ENCODE measurements at regions not wholly inside any gene's neighbourhood (a gene's known extent, or its start where the extent isn't known, plus 50 kb on each side); places are given as distances from the start of the nearest gene placed in this dataset.
A peak's percentile ranks its signal among the peaks of the same experiment; 100 is the strongest.

GRCh38 chr1:235027076-235027861 lies 101.4 kb downstream of the TOMM20 start:
- DNase-seq (ENCODE audit: low read depth) = no peak

DNA sequence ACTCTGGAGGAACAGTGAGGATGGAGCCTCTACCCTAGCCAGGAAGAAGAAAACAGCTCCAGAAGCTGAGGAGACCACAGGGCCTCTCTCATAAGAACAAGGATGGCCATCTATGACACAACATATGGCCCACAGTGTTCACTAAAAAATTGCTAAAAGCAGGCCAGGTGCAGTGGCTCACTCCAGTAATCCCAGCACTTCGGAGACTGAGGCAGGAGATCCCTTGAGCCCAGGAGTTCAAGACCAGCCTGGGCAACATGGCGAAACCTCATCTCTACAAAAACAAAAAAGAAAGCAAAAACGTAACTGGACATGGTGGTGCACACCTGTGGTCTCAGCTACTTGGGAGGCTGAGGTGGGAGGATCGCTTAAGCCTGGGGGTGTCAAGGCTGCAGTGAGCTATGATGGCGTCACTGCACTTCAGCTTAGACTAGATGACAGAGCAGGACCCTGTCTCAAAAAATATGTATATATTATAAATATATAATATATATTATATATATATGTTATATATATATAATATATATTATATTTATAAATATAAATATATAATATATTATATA lies 103.1 kb downstream of the TOMM20 start:
- DNase-seq (ENCODE audit: low read depth) = no peak

- DNase-seq (ENCODE audit: low read depth) = no peak
These were observed 103.8 kb downstream of the TOMM20 start for GRCh38 chr1:235024711-235025421.

DNA sequence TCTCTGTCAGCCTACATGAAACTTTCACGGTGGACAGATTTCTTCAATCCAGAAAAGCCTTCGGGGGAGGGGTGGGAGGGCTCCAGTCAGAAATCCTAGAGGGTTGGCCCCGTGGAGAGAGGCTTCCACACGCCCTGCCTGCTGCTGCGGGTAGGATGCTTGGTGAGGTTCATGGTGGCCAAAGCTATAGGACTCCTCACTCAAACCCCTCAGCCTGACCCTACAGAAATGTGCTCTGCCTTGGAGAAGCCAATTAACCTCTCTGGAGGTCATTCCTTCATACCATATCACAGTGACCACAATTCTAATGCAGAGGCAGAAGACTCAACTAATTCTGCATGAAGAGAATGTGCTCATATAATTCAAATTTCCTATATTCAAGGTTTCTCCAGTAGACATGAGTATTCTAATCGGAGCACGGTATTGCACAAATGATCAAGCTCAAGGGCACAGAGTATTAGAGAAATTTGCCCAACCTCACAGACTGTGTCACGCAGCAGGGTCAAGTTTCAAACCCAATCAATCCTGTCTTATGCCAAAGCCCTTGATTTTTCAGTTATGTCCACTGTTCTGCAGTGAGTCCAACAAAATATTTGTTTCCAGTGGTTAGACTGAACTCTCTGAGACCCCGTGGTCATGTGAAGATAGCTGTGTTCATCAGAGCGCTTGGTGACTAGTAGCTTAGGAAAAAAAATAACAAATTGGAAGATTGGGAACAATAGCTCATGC lies 104.8 kb downstream of the TOMM20 start:
- DNase-seq (ENCODE audit: low read depth) = no peak

DNA sequence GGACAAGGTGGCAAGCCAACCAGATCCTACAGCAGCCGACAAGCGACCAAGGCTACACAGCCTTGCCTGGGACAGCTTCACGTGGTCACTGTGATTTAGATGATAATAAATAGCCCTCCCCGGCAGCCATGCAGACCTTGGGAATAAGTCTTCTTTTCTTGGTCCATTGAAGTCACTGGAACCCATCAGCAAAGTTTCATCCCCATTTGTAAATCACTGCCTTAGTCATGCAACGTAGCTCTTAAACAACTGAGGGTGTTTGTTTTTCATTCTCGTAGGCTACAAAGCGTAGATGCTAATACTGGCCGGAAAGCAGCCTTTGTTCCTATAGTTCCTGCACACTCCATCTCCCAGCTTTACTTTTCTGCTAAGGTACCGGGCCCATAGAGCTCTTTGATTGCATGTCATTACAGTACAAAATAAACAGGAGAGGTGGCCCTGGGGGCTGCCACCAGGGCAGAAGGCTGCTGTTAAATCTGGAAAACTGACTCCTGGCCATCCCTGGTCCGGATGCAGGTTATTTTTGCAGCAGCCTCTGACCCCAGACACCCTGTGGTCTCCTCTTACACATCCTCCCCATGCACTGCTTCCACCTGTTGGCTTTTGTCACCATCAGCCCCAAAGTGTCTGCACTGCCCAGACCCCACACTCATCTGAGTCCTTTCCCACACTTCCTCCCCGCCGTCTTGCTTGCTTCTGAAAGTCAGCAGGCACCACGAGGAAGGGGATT lies 105.5 kb downstream of the TOMM20 start:
- DNase-seq (ENCODE audit: low read depth) = no peak

- DNase-seq (ENCODE audit: low read depth) = no peak
These were observed 106.2 kb downstream of the TOMM20 start for GRCh38 chr1:235022341-235022980.

GRCh38 chr1:235021815-235022214 lies 106.8 kb downstream of the TOMM20 start:
- no peak for DNase-seq (ENCODE audit: low read depth)

- no peak for DNase-seq (ENCODE audit: low read depth)
These were observed 107.3 kb downstream of the TOMM20 start for GRCh38 chr1:235021321-235021720.

DNA sequence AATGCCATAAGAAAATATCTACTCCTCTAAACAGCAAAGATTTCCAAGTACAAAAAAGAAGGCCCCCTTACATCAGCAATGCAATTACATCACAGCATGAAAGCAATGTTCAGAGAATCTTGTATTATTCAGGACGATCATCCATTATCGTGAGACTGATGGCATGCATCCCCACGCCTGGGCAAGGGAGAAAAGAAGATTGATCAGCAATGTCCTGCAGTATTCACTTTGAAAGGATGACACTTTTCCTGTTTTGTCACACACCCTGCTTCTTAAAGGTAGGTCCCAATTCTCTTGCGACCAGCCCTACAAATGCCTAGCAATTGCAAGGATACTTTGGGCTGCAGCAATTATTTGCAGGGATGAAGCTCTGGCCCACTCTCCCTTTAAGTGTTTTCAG lies 108.7 kb downstream of the TOMM20 start:
- no peak for DNase-seq (ENCODE audit: low read depth)

GRCh38 chr1:235019471-235019870 lies 109.2 kb downstream of the TOMM20 start:
- peak; percentile 19 for DNase-seq (ENCODE audit: low read depth)

DNA sequence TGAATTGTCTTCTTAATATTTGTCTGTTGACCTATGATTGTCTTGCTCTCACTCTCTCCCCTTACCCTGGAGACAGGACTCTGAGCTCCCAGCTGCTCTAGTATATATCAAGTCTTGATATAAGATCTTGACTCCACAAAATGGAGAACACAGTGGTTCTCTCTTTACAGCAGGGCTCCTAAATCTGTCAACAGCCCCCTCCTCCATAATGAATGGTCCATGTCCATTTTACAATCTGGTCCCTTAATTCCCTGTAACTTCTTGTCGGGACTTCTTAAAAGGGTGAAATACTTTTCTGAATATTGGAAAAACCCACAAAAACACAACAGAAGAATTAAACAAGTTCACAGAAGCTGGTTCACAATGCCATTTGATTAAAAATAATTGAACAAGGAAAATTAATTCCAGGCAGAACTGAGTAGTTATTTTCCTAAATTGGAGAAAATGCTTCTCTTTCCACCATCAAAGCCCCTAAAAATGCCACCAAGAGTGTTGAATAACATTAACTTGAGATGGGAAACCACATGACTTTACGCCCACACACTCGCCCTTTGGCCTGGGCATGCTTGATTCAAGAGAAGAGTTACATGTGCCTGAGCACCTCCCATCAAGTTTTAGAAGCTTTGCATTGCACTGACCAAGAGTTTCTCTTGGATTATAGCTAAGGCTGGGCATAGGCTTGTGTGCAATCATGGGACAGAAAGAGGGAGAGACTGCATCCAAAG lies 109.8 kb downstream of the TOMM20 start:
- no peak for DNase-seq (ENCODE audit: low read depth)

GRCh38 chr1:235018161-235018560 lies 110.5 kb downstream of the TOMM20 start:
- DNase-seq (ENCODE audit: low read depth) = peak; percentile 98

DNA sequence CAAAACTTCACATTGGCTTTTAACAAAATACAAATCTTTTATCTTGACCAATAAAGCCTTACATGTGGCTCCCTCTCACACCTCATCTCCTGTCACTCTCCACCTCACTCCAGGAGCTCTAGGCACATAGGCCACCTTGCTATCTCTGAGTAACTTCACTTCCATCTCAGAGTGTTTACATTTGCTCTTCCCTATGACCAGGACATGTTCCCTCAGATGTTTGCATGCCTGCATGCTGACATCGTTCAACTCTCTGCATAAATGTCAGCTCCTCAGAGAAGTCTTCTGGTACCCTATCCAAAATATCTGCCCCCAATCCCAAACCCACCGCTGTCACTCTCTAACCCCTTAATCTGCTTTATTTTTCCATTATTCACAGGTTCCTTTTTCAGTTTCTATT lies 110.9 kb downstream of the TOMM20 start:
- peak; percentile 17 for DNase-seq (ENCODE audit: low read depth)

DNA sequence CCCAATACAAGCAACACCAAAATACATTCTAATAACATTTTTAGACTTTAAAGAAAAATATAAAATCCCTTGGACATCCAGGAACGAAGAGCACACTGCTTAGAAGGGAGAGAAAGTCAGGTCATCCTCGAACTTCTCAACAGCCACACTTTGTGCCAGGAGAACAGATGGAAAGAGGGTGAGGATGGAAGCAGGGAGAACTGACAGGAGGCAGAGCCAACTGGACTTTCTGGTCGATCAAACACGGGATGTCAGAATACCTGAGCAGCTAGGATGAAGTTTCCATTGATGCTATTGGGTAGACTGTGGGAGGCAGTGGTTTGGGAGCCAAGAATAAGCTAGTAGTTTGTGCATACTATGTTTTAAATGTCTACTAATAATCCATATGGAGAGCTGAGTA lies 111.4 kb downstream of the TOMM20 start:
- DNase-seq (ENCODE audit: low read depth) = no peak

DNA sequence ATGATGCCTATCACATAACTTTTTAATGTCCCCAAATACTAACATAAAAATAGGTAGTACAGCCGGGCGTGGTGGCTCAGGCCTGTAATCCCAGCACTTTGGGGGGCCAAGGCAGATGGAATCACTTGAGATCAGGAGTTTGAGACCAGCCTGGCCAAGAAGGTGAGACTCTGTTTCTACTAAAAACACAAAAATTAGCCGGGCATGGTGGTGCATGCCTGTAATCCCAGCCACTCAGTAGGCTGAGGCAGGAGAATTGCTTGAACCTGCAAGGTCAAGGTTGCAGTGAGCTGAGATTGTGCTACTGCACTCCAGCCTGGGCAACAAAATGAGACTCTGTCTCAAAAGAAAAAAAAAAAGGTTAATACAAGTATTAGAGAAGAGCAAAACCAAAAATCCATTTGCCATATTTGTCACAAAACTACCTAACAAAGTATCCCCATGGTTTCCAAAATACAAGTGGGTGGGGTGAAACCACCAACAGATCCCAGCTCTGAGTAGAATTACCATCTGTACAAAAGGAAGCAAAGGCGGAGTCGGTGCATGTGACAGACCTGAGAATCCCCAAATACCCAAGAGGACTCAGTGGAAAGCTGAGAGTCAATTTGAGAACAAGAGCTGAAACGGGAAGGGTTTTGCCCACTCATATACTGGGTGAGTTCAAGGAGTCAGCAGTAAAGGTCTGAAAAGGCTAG lies 113.2 kb downstream of the TOMM20 start:
- no peak for DNase-seq (ENCODE audit: low read depth)

- DNase-seq (ENCODE audit: low read depth) = no peak
These were observed 113.9 kb downstream of the TOMM20 start for GRCh38 chr1:235014756-235015155.

- DNase-seq (ENCODE audit: low read depth) = no peak
These were observed 115.1 kb downstream of the TOMM20 start for GRCh38 chr1:235013512-235013911.

GRCh38 chr1:235012436-235013210 lies 116.0 kb downstream of the TOMM20 start:
- peak; percentile 53 for DNase-seq (ENCODE audit: low read depth)

All from Daoy (cell line).